ENCODE measurements at regions not wholly inside any gene's neighbourhood (a gene's known extent, or its start where the extent isn't known, plus 50 kb on each side); places are given as distances from the start of the nearest gene placed in this dataset.

DNA sequence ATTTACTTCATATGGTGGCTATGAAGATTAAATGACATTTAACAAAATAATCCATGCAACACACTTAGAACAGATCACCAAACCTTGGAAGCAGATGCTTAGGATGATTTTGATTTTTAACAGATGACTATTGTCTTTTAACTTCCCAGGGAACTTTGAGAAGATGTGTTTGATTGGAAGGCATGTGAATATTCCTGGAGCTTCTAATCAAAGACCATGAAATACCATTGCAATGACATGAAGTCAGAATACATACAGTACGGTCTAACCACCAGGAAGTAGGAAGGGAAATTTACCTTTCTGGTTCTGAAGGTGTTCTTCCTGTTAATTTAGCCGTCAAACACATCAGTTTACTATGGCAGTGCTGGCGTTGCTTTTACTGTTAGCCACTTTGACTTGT is 414.9 kb downstream of the TMEM114 start:
- TF ChIP-seq POLR2AphosphoS5 (IDR thresholded peaks at IDR 0.05; ENCODE audit: low read depth, low read length) (no peak), SIN3A (IDR thresholded peaks at IDR 0.05; ENCODE audit: borderline replicate concordance, insufficient read depth, low read length) (no peak), FOXP2 (optimal IDR thresholded peaks at IDR 0.05; ENCODE audit: borderline replicate concordance, extremely low read depth, extremely low read length, insufficient read depth) (no peak), TAF1 (IDR thresholded peaks at IDR 0.05; ENCODE audit: borderline replicate concordance, insufficient read depth, low read length) (no peak)
- TF ChIP-seq, protein P1, sequence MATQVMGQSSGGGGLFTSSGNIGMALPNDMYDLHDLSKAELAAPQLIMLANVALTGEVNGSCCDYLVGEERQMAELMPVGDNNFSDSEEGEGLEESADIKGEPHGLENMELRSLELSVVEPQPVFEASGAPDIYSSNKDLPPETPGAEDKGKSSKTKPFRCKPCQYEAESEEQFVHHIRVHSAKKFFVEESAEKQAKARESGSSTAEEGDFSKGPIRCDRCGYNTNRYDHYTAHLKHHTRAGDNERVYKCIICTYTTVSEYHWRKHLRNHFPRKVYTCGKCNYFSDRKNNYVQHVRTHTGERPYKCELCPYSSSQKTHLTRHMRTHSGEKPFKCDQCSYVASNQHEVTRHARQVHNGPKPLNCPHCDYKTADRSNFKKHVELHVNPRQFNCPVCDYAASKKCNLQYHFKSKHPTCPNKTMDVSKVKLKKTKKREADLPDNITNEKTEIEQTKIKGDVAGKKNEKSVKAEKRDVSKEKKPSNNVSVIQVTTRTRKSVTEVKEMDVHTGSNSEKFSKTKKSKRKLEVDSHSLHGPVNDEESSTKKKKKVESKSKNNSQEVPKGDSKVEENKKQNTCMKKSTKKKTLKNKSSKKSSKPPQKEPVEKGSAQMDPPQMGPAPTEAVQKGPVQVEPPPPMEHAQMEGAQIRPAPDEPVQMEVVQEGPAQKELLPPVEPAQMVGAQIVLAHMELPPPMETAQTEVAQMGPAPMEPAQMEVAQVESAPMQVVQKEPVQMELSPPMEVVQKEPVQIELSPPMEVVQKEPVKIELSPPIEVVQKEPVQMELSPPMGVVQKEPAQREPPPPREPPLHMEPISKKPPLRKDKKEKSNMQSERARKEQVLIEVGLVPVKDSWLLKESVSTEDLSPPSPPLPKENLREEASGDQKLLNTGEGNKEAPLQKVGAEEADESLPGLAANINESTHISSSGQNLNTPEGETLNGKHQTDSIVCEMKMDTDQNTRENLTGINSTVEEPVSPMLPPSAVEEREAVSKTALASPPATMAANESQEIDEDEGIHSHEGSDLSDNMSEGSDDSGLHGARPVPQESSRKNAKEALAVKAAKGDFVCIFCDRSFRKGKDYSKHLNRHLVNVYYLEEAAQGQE (IDR thresholded peaks at IDR 0.05; ENCODE audit: insufficient read depth in 1 of 2, low read depth in 2 of 2, low read length in 2 of 2) = no peak

DNA sequence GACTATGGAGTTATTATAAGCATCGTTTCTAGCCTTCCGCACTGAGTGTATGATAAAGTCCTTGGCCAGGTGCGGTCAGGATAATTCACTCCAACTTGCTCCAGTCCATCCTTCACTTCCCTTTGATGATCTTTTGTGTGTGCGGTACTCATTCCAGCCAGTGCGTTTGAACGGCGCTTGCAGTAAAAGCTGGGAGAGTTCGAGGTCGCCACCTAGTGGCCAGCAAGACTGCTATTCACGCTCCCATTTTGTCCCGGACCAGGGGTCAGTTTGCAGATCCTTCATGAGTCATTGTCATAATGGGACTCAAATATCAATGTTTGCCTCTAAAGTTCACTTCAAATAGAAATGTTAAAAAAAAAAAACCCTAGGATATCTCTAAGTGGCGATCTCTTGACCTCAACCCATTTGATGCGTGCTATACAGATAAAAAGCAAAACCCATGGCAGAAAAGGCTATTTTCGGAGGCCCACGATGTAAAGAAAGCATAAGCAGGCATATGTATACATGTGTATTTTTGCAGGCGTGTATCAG is 417.1 kb downstream of the TMEM114 start:
- TF ChIP-seq TAF1 (IDR thresholded peaks at IDR 0.05; ENCODE audit: borderline replicate concordance, insufficient read depth, low read length) (no peak), FOXP2 (optimal IDR thresholded peaks at IDR 0.05; ENCODE audit: borderline replicate concordance, extremely low read depth, extremely low read length, insufficient read depth) (no peak), SIN3A (IDR thresholded peaks at IDR 0.05; ENCODE audit: borderline replicate concordance, insufficient read depth, low read length) (no peak), POLR2AphosphoS5 (IDR thresholded peaks at IDR 0.05; ENCODE audit: low read depth, low read length) (no peak)
- TF ChIP-seq, protein P1 (IDR thresholded peaks at IDR 0.05; ENCODE audit: insufficient read depth in 1 of 2, low read depth in 2 of 2, low read length in 2 of 2) = no peak

- no peak for TF ChIP-seq TAF1 (IDR thresholded peaks at IDR 0.05; ENCODE audit: borderline replicate concordance, insufficient read depth, low read length)
- TF ChIP-seq, protein P1 (IDR thresholded peaks at IDR 0.05; ENCODE audit: insufficient read depth in 1 of 2, low read depth in 2 of 2, low read length in 2 of 2) = no peak
- no peak for TF ChIP-seq FOXP2 (optimal IDR thresholded peaks at IDR 0.05; ENCODE audit: borderline replicate concordance, extremely low read depth, extremely low read length, insufficient read depth)
- TF ChIP-seq SIN3A (IDR thresholded peaks at IDR 0.05; ENCODE audit: borderline replicate concordance, insufficient read depth, low read length) = no peak
- TF ChIP-seq POLR2AphosphoS5 (IDR thresholded peaks at IDR 0.05; ENCODE audit: low read depth, low read length) = no peak
Observed at GRCh38 chr16:8172551-8172950, 417.8 kb downstream of the TMEM114 start.

DNA sequence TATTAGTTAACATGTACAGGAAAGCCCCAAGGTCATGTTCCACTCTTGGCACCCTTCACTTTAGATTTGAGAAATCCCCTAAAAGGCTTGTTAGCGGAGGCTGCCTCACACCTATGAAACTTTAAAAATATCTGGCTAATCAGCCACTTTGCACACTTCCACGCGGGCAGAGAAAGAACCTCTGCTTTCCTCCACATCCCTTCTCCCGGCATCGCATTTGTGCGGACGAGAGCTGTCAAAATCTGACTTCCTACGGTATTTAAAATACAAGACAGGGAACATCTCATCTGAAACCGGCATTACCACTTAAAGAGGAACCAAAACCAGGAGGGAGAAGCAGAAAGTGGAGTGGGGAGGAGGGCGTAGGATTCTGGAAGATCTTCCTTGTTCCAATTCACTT is 422.3 kb downstream of the TMEM114 start:
- TF ChIP-seq FOXP2 (optimal IDR thresholded peaks at IDR 0.05; ENCODE audit: borderline replicate concordance, extremely low read depth, extremely low read length, insufficient read depth) = no peak
- TF ChIP-seq, protein P1 (IDR thresholded peaks at IDR 0.05; ENCODE audit: insufficient read depth in 1 of 2, low read depth in 2 of 2, low read length in 2 of 2) = no peak
- no peak for TF ChIP-seq POLR2AphosphoS5 (IDR thresholded peaks at IDR 0.05; ENCODE audit: low read depth, low read length)
- TF ChIP-seq TAF1 (IDR thresholded peaks at IDR 0.05; ENCODE audit: borderline replicate concordance, insufficient read depth, low read length) = no peak
- no peak for TF ChIP-seq SIN3A (IDR thresholded peaks at IDR 0.05; ENCODE audit: borderline replicate concordance, insufficient read depth, low read length)

DNA sequence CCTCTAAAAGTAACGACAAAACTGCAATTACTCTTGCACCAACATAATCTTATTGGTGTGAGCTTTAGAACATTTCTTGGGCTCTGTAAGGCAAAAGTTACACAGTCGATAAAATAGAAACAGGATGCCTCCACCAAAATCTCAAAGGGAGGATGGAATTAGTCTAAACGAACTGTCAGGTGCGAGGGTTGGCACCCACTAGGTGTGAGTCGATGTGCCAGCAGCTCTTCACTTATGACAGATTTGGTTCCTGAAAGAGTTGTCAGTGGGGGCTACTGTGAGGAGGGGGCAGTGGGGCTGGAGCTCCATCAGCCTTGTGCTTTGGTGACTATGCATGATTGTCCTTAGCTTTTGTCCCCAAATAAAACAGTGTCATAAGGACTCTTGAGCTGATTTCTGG is 422.9 kb downstream of the TMEM114 start:
- TF ChIP-seq FOXP2 (optimal IDR thresholded peaks at IDR 0.05; ENCODE audit: borderline replicate concordance, extremely low read depth, extremely low read length, insufficient read depth) (no peak), POLR2AphosphoS5 (IDR thresholded peaks at IDR 0.05; ENCODE audit: low read depth, low read length) (no peak), SIN3A (IDR thresholded peaks at IDR 0.05; ENCODE audit: borderline replicate concordance, insufficient read depth, low read length) (no peak), TAF1 (IDR thresholded peaks at IDR 0.05; ENCODE audit: borderline replicate concordance, insufficient read depth, low read length) (no peak)
- TF ChIP-seq, protein P1 (IDR thresholded peaks at IDR 0.05; ENCODE audit: insufficient read depth in 1 of 2, low read depth in 2 of 2, low read length in 2 of 2) = no peak

Measured in PFSK-1 (cell line).